ENCODE measurements at regions not wholly inside any gene's neighbourhood (a gene's known extent, or its start where the extent isn't known, plus 50 kb on each side); places are given as distances from the start of the nearest gene placed in this dataset.

GRCh38 chr5:8634219-8634618, 765.3 kb downstream of the MTRR start:
- TF ChIP-seq, protein P1, sequence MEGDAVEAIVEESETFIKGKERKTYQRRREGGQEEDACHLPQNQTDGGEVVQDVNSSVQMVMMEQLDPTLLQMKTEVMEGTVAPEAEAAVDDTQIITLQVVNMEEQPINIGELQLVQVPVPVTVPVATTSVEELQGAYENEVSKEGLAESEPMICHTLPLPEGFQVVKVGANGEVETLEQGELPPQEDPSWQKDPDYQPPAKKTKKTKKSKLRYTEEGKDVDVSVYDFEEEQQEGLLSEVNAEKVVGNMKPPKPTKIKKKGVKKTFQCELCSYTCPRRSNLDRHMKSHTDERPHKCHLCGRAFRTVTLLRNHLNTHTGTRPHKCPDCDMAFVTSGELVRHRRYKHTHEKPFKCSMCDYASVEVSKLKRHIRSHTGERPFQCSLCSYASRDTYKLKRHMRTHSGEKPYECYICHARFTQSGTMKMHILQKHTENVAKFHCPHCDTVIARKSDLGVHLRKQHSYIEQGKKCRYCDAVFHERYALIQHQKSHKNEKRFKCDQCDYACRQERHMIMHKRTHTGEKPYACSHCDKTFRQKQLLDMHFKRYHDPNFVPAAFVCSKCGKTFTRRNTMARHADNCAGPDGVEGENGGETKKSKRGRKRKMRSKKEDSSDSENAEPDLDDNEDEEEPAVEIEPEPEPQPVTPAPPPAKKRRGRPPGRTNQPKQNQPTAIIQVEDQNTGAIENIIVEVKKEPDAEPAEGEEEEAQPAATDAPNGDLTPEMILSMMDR (conservative IDR thresholded peaks at IDR 0.05; ENCODE audit: low read length) = no peak
- no peak for TF ChIP-seq EZH2phosphoT487 (IDR thresholded peaks at IDR 0.05; ENCODE audit: borderline replicate concordance, low read depth, low read length)
